Stimulated activated CD4-positive, alpha-beta T cell treated with anti-CD3 and anti-CD28 coated beads, Interleukin-15, amount 100 ng/mL, for 1 hour (primary cell): ENCODE measurements at regions not wholly inside any gene's neighbourhood (a gene's known extent, or its start where the extent isn't known, plus 50 kb on each side); places are given as distances from the start of the nearest gene placed in this dataset.
"Not testable (repeated sequence)": the region's sequence is repeated elsewhere in the genome, so short reads cannot be mapped to it uniquely, and the experiment has no call there.

ENCODE experiments used
- DNase-seq, 2 donors: peaks; one replicate each; pipeline ENCODE4 v3.0.0-alpha.2; 2020; ENCODE audit warnings: low read depth in 1 of 2, low spot score in 1 of 2

DNA sequence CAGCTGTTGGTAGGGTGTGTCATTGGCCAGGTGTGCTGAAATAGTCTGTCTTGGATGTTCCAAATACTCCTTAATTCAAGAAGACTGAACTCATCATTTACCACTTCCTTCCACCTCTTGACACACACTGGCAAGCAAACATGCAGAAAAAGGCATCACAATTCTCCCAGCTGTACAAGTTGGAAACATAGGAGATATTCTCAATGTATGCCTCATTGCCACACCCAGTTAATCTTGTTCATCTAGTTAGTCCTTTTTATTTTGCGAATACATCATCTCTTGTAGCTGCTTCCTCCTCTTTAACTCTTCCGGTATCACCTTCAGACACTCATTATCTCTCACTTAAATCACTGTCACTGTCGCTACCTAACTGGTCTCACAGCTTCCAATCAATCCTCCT is 75.1 kb upstream of the GOT2 start:
- no peak for DNase-seq

DNA sequence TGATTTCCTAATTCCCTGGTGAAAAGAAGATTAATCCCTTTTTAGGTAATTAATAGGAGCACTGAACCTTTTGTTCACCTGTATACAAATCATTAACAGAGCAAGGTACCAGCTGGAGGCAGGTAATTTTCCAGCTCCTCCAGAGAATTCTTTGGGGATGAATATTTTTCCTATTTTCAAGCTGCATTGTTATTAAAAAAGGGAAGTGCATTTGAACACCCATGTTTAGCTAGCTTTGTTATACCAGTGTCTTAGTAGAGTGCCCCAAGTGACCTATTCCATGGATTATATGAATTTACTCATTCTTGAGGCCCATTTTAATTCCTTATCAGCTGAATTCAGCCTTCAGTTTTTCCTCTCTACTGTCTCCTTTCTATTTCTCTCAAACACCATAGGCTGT is 73.2 kb upstream of the GOT2 start:
- no peak for DNase-seq

DNA sequence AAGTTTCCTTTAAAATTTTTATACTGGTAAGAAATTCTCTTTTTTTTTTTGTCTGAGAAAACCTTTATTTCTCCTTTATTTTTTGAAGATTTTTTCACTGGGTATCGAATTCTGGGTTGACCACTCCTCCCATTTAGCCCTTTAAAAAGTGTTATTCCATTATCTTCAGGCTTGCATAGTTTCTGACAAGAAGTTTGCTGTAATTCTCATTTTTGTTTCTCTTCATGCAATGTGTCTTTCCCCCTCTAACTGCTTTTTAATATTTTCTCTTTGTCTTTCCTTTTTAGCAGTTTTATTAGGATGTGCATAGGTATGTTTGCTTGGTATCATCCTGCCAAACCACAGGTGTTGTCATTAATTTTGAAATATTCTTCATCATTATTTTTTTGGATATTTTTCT is 67.7 kb upstream of the GOT2 start:
- no peak for DNase-seq

DNA sequence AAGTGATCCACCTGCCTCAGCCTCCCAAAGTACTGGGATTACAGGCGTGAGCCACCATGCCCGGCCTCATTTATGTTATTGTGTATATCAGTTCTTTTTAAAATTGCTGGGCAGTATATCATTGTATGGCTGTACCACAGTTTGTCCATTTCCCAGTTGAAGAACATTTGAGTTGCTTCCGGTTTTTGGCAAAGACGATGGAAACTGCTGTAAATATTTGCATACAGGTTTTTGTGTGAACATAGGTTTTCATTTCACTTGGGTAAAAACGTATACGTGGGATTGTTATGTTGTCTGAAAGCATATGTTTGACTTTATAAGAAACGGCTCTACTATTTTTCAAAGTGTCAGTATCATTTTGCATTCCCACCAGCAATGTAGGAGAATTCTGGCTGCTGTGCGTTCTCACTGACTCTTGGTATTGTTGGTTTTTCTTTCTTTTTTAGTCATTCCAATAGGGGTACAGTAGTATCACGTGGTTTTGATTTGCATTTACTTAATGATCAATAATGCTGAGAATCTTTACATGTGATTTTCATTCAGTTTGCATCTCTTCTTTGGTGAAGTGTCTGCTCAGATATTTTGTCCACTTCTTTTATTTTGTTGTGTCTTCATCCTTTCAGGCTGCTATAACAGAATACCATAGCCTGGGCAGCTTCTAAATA is 63.2 kb upstream of the GOT2 start:
- DNase-seq: no peak

GRCh38 chr16:58793366-58793765 is 59.2 kb upstream of the GOT2 start:
- no peak for DNase-seq

GRCh38 chr16:58792188-58792587 is 58.1 kb upstream of the GOT2 start:
- no peak for DNase-seq

- not testable (repeated sequence) for DNase-seq
These were observed 56.9 kb upstream of the GOT2 start for GRCh38 chr16:58790816-58791557.

DNA sequence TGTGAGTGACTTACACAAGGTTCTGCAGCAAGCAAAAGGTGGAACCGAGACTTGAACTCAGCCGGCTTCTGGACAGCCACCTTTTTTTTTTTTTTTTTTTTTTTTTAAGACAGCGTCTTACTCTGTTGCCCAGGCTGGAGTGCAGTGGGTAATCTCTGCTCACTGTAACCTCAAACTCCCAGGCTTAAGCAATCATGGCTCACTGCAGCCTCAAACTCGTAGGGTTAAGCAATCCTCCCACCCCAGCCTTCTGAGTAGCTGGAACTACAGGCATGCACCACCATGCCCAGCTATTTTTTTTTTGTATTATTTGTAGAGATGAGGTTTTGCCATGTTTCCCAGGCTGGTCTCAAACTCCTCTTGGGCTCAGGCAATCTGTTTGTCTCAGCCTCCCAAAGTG is 55.2 kb upstream of the GOT2 start:
- no peak for DNase-seq
